NCI-H2107 (cell line): ENCODE measurements at regions not wholly inside any gene's neighbourhood (a gene's known extent, or its start where the extent isn't known, plus 50 kb on each side); places are given as distances from the start of the nearest gene placed in this dataset.

Source experiments
- DNase-seq: peaks from one replicate; lab custom pipeline; 2025; lab: John Stamatoyannopoulos, UW

DNA sequence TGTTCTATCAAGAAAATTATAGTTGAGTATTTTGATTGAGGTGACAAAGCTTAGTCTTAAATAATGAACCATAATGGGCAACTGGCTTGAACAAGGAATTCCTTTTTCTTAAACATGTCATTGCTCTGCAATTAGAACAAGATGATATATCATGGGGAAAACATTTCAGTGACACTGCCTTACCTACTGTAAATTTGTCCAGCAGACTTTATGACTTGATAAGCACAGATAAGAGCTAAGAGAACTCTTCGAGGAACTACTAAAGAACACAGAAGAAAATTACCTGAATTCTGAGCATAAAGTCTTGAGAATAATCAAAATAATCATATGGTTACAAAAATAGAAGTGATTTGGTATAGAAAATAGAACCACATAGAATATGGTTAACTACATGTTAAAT, 257.8 kb downstream of the PDHA2 start:
- DNase-seq: no peak

DNA sequence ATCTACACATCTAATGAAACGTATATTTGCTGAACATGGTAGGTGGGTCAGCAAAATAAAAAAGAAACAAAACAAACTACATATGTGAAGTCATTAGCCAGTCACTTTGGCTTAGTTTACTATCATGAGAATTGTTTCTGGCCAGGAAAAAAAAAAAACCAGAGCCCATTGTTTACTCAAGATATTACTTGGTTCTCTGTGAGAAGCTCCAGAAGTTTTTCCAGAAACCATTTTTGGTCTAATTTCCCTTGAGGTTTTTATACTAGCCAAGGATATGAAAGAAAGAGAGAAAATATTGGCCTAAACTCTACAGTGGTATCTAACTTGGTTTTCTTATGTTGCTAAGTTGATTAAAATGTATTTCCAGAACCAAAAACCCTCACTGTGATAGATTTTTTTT, 259.1 kb downstream of the PDHA2 start:
- no peak for DNase-seq

DNA sequence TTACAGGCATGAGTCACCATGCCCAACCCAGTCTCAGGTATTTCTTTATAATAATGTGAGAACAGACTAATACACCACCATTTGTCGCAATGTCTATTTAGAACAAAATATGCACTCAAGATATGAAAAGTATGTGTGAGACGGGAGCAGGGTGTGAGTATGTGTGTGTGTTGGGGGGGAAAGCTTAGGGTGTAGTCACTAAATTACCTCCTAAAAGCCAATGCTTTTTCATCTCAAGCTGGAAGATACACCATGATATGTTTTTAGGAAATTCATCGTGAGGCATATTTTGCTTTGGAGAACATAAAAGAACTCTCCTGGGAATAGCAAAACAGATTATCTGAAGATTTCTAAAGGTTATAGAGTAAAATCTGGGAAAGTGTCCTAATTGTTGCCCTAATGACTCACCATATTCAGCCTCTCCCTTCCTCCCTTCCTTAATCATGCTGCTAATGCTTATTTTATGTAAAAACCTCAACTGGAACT, 262.7 kb downstream of the PDHA2 start:
- no peak for DNase-seq

DNA sequence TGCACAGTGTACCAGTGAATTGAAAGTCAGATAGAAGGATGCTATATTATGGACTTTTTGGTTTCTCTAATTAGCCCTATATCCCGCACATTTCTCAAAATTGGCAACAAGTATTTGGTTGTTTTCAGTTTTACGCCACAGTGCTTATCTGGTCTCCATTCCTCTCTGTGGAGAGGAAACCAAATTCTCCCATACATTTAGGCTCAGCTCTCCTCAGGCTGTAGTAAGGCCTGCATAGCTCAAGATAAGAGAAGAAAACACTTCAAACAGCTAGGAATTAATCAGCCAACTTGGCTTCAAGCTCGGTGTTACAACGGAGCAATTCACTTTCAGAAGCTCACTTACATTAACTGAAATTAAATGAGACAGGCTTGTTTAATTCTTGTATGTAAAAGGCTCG, 263.2 kb downstream of the PDHA2 start:
- DNase-seq: no peak

DNA sequence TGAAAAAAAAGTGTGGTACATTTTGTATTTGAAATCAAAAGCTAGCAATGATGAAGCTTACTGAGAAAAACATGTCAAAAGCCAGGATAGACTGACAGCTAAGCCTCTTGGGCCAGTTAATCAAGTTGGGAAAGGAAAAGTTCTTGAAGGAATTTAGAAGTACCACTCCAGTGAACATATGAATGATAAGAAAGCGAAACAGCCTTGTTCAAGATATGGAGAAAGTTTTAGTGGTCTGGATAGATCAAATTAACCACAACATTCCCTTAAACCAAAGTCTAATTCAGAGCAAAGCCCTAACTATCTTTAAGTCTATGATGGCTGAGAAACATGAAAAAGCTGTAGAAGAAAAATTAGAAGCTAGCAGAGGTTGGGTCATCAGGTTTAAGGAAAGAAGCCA, 268.3 kb downstream of the PDHA2 start:
- DNase-seq: no peak

DNA sequence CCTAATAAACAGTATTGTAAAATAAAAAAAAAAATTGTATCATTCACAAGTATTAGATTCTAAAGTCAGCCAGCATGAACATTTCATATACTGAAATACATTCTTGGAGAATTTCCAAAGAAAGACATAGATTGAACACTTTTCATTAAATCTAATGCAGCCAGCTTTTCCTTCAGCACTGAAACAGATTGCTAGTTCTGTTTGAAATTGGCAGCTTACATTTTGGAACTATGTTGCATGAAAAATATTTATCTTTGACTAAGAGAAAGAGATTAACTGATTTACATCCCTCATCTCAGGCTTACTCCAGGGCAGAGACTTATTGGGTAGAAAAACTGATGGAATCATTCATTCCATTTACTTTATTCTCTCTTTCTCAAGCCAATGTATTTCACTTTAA, 272.7 kb downstream of the PDHA2 start:
- DNase-seq: no peak

DNA sequence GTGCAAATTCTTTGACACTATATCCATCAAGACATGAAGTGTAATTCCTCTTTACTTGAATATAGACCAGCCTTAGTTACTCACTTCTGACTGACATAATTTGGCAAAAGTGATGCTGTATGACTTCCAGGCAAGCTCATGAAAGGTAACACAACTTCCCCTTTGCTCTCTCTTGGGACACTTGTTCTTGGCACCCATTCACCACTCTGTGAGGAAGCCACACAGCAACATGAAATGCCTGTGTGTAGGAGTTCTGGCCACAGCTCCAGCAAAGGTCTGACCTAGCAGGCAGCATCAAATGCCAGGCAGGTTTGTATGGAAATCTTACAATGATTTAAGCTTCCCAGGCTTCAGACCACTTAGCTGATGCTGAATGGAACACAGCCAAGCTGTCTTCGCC, 280.3 kb downstream of the PDHA2 start:
- DNase-seq: no peak

DNA sequence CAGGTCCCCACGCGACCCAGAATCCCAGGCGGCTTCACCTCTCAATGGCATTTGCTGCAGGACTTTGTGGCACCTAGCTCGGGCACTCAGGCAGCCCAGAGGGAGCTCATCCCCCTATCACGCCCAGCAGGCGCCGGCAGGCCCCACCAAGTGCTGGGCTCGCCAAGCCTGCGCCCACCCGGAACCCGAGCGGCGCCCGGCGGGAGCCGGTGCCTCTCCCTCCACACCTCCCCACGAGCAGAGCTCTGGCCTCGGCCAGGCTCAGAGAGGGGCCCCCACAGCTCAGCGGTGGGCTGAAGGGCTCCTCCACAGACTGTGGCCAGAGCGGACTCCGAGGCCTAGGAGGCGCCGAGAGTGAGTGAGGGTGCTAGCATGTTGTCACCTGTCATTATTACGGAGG, 286.3 kb downstream of the PDHA2 start:
- no peak for DNase-seq

DNA sequence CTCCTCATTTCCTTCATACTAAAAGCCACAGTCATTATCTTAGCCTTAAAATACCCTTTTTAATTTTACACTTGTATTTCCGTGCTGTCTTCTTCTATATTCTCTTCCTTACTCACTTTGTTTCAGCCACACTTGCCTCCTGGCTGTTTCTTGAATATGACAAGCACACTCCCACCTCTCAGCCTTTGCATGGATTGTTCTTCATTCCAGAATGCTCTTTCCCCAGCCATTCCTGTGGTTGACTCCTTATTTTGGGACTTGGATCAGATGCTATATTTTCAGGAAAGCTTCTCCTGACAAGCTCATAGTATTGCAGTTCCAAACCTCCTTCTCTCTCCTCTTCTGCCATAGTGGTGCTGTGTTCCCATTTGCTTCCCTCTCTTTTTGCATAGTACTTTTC, 291.3 kb downstream of the PDHA2 start:
- DNase-seq: no peak

DNA sequence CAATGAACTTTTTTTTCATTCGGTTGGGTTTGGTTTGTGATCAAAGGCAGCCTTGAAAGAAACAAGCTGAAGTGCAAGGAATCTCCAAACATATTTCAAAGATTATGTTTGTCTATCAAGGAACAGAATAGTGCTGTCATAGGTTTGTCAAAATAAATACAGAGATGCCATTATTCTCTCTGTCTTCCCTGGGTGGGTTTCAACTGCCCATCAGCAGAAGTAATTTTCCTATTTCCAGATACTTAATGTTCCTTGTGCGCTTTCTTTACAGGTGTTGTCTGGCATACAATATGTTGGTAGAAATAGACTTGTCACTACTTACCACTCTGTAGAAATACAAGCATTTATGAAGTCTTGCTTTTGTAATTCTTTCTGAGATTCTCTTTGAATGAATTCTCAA, 294.9 kb downstream of the PDHA2 start:
- DNase-seq: no peak

DNA sequence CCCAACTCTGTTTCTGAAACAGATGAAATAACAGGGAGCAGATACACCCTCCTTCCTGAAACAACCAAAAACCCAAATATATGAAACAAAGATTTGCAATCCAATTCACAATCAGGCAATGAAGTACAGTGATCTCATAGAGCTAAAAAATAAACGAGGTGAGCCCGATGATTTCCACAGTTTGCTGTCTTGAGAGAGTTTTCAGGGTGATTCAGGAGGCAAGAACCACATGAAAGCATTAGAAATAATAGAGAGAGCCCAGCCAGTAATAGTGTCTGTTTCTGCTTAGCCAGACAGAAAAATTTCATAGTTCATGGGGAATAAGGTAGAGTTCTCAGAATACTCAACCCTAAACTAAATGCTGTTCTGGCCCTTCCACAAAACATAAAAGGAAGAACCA, 296.2 kb downstream of the PDHA2 start:
- DNase-seq: no peak

DNA sequence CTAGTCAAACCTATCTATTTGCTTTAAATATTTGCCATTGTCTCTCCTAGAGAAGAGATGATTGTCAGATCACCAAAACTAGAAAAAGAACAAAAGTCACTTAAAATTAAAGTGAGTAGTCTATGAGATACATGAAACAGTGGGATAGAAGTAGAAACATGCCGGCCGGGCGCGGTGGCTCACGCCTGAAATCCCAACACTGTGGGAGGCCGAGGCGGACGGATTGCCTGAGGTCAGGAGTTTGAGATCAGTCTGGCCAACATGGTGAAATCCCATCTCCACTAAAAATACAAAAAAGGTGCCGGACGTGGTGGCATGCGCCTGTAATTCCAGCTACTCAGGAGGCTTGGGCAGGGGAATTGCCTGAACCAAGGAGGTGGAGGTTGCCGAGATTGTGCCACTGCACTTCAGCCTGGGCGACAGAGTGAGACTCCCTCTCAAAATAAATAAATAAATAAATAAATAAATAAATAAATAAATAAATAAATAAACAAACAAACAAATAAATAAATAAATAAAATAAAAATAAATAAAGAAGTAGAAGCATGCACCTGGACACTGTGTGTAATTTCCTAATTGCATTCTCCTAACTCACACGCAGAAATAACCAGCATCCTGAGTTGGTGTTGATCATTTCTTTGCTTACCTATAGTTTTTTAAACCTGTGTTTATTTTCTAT, 299.5 kb downstream of the PDHA2 start:
- DNase-seq: no peak

DNA sequence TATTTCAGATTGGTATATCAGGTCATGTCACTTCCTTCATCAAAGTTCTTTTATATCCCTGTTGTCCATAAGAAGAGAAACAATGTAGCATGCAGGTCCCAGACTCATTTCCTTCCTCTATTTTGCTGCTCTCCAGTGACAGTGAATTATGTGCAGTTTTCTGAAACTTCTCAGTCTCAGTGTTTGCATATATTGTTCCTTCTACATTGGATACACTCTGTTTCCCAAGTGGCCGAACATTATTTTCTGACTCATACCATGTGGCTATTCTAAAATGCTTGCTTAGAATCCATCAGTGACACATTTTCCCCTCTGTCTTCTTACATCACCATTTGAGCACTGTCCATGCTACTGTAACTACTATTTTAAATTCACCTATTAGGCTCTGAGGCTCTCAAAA, 305.7 kb downstream of the PDHA2 start:
- no peak for DNase-seq

DNA sequence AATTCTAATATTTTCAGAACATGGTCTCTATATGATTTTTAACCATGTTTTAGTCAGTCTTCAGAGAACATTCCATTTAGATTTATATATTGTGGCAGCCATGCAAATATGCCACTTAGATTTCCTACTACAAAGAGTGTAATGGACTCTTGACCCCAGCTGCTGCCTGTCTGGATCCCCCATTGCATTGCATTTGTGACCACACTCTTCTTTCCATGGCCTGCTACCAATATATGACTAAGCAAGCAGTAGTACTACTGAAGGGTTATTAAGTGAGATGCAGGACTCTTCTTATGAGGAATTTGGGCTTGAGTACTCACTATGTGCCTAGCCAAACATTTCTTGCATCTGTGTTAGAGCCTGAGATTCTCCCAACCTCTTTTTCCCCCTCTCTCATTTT, 306.8 kb downstream of the PDHA2 start:
- no peak for DNase-seq

DNA sequence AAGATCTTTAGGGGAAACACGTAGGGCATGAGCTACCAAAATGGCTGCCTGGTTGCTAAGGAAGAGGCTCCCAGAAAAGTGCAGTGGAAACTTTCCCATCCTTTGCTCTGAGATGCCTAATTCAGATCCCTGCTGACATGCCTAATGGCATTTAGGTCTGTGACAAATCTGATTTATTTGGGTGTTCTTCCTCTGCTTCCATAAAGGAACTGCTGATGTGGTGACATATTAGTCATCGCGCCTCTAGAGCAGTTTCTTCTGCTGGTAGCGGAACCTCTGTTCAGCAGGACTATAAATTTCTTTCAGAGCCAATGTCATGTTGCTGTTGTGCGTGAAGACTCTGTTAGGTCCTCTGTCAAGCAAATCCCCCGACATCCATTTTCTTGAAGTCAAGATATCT, 310.0 kb downstream of the PDHA2 start:
- DNase-seq: no peak

DNA sequence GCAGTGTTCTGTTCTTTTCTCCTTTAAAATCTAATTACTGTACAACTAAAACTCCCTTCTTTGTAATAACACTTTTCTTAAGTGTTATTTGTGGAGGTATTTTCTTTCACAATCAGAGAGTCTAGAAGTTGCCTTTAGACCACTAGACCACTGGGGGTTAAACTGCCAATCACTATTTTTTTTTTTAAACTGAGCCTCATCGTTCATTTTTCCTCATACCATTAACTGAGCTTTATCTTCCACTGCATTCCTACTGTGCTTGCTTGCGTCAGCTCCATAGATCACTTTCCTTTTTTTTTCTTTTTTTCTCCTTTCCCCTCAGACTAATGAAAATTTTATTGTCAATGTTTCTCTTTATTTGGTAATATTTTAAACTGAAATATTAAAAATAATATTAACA, 310.6 kb downstream of the PDHA2 start:
- no peak for DNase-seq

DNA sequence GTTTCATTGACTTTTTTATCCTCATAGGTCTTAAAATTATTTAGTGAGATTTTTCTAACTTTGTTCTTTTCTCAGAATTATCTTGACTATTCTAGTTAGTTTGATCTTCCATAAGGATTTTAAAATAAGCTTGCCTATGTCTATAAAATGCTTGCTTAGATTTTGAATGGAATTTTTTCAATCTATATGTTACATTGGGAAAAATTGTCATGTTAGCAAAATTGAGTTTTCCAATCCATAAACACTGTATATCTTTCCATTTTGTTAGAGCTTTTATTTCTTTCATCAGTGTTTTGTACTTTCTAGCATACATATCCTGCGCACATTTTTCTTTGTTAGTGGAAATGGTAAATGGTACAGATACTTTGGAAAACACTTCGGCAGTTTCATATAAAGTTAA, 312.9 kb downstream of the PDHA2 start:
- DNase-seq: no peak

DNA sequence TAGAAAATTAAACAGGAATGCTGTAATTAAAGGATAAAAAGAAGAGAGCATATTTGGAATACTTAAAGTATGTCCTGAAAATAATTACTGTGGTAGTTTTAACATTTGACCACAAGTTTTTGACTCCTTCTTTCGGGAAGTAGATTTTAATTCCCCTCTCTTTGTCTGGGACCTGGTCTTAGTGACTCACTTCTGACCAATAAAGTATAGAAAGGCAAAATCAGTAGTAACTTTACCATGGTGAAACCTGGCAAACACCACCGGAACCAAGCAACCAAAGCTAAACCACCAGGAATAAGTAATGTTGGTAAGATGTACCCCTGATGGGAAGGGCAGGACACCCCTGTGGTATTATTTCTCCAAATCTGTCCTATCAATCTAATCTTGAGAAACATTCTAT, 314.8 kb downstream of the PDHA2 start:
- DNase-seq: no peak

DNA sequence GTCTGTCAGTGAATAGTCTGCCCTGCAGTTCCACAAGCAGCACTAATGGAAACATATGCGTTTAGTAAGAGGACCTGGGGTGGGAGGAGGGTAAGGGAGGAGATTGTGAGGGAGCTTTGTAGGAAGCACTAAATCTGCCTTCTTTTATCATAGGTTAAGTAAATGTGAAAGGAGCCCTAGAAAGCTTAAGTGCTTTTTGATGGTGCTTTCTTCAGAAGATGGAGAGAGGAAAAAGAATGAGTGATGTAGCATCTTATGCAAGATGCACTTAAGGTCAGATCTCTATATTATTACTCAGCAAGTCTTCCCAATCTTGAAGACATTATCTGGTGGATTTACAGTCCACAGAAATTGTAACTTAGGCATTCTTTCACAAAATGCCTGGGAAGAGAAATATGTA, 322.7 kb downstream of the PDHA2 start:
- DNase-seq: no peak

DNA sequence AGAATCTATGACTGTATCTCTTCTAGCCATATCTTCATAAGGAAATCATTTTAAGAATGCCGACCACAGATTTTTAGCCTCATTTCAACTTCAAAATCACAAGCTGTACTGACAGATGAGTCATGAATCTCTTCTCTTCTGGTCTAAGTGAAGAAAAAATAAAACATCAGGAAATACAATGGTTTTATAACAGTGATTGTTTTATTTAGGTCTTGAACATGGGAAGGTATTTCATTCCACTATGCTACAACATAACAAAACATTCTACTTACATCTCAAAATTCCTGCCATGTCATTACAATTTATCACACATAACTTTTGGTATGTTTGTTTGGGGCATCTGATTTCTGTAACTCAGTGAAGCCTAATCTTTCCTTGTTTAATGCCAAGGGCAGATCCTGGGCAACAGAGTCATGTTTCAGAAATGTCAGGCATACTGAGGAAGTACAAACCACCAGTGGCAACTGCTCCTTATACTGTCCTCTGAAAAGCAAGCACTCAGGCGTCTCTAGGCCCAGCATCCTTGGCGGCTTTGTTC, 325.0 kb downstream of the PDHA2 start:
- DNase-seq: no peak

DNA sequence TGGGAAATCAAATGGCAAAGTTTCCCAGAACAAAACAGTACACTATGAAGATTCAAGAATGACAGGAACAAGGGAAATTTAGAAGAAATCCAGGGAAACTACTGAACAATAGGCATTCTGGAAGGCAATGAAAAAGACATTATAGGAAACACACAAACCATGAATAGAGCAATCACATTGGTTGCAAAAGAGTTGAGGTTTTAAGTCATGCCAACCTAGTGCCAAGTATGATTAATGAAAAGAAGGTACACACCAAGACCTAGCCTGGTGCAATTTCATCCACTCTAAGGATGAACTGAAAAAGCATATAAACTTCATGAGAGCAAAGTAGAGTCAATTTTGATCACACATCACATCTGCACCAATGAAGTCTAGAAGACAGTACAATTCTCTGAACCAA, 326.9 kb downstream of the PDHA2 start:
- no peak for DNase-seq

DNA sequence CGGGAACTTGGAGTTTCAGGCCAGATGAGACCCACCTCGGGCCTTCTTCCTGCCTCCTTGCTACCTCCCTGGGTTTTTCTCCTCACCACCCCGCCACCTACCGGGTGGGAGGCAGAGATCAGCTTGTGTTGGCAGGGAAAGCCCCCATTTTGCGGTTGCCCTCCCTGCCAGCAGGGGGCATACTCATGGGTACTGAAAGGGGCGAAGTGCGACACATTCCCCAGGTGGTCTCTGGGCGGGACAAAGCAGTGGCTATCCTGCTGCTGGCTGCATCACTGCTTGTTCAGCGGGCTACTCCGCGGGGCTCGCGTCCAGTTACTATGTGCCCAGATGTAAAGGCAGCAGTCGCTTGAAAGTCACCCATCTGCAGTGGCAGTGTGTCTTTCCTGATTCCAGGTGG, 330.3 kb downstream of the PDHA2 start:
- no peak for DNase-seq

DNA sequence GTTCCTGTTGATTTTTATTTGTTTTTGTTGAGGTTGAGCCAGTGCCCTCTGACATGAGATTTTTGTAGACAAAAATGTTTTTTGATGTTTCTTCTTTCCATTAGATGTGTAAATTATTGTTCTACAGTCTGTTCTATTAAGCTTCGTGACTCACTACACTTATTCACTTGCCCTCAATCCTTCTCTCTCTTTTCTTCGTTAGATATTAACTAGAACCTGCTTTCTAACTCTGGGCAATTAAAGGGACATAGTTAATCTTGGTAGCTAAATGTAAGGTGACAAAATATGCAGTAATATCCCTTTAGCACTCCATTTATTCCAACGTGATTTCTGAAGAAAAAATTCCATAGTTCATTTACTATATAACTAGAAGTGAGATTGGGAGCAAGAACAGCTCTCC, 333.9 kb downstream of the PDHA2 start:
- no peak for DNase-seq

DNA sequence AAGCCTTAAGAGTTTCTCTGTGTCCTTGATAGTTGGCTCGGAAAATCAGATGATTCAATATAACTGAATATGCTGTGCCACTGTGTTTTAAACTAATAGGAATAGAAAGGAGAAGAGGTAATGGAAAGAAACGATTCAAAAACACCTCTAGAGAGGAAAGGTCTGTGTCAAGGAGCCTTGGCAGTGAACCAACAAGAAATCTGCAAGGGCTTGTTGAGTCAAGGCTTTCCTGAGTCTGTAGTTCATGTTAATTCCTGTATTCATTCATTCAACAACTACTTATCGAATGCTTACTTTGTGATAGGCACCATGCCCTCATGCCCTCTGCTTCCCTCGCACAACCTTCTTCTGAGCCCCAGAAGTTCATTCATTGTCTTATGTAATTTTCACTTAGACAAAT, 336.0 kb downstream of the PDHA2 start:
- no peak for DNase-seq
